CD4-positive, alpha-beta T cell treated with Interleukin-10 for 1 hour (primary cell): ENCODE measurements at regions not wholly inside any gene's neighbourhood (a gene's known extent, or its start where the extent isn't known, plus 50 kb on each side); places are given as distances from the start of the nearest gene placed in this dataset.

Source experiments
- DNase-seq: peaks from one replicate; pipeline ENCODE4 v3.0.0-alpha.2; 2020

GRCh38 chr4:1474126-1475090, 68.2 kb upstream of the NKX1-1 start:
- DNase-seq = no peak

GRCh38 chr4:1473718-1474117, 67.5 kb upstream of the NKX1-1 start:
- DNase-seq = no peak

- no peak for DNase-seq
These were observed 66.8 kb upstream of the NKX1-1 start for GRCh38 chr4:1472911-1473518.

- no peak for DNase-seq
These were observed 66.0 kb upstream of the NKX1-1 start for GRCh38 chr4:1472148-1472797.

- DNase-seq = no peak
These were observed 65.4 kb upstream of the NKX1-1 start for GRCh38 chr4:1471443-1472147.

- no peak for DNase-seq
These were observed 64.7 kb upstream of the NKX1-1 start for GRCh38 chr4:1470816-1471442.

- DNase-seq = no peak
These were observed 64.1 kb upstream of the NKX1-1 start for GRCh38 chr4:1470393-1470670.

GRCh38 chr4:1469607-1470392, 63.6 kb upstream of the NKX1-1 start:
- DNase-seq = no peak

GRCh38 chr4:1469043-1469442, 62.8 kb upstream of the NKX1-1 start:
- DNase-seq = no peak

GRCh38 chr4:1467581-1468458, 61.6 kb upstream of the NKX1-1 start:
- DNase-seq = no peak

- no peak for DNase-seq
These were observed 60.6 kb upstream of the NKX1-1 start for GRCh38 chr4:1466863-1467165.

GRCh38 chr4:1466034-1466862, 60.0 kb upstream of the NKX1-1 start:
- DNase-seq = no peak

GRCh38 chr4:1465173-1466033, 59.2 kb upstream of the NKX1-1 start:
- no peak for DNase-seq

GRCh38 chr4:1464581-1465171, 58.4 kb upstream of the NKX1-1 start:
- no peak for DNase-seq

- DNase-seq = no peak
These were observed 57.8 kb upstream of the NKX1-1 start for GRCh38 chr4:1463927-1464540.

GRCh38 chr4:1463088-1463926, 57.1 kb upstream of the NKX1-1 start:
- DNase-seq = no peak

GRCh38 chr4:1462768-1463075, 56.5 kb upstream of the NKX1-1 start:
- no peak for DNase-seq
